Vagina (tissue), 2 donors: ENCODE measurements at regions not wholly inside any gene's neighbourhood (a gene's known extent, or its start where the extent isn't known, plus 50 kb on each side); places are given as distances from the start of the nearest gene placed in this dataset.

ENCODE experiments used
- POLR2A ChIP-seq, 2 donors: fragments of 450-650 bp; IDR thresholded peaks; one replicate each; pipeline ENCODE4 v1.6.1; 2017; ENCODE audit warnings: antibody characterized with exemption in 2 of 2, mild to moderate bottlenecking in 2 of 2, moderate library complexity in 2 of 2
- POLR2AphosphoS5 ChIP-seq, 2 donors: sonication (generic); formaldehyde crosslinking; IDR thresholded peaks; one replicate each; pipeline ENCODE4 v1.9.0; 2017; ENCODE audit warnings: antibody characterized with exemption in 2 of 2, mild to moderate bottlenecking in 2 of 2, low read depth in 1 of 2; ENCODE audit not compliant: insufficient read depth in 1 of 2
- TF ChIP-seq, protein P1 (sequence below), 3 experiments: fragments of 450-650 bp in 2 of 3; fragments of 200-600 bp in 1 of 3; sonication (generic) in 1 of 3; IDR thresholded peaks; one replicate each; pipeline ENCODE4 v1.5.1; 2017 to 2019; ENCODE audit warnings: antibody characterized with exemption in 3 of 3, mild to moderate bottlenecking in 2 of 3, moderate library complexity in 2 of 3

DNA sequence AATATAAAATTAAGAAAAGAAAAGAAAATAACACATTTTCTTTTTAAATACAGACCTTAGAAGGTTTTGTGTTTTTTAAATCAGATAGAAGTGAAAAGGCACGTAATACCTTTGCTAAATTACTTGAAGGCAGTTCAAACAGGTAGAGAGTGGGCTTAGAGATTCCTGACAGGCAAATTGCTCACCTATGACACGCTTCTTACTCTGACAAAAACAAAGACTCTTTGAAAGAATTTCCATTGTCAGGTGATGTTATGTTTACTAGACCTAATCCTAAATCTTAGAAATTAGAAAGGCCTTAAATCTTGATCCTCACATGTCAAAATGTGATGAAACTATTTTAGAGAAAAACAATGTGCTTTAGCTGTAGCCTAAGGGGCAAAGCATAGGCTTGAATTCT lies 522.9 kb downstream of the SOX11 start:
- TF ChIP-seq POLR2A (IDR thresholded peaks at IDR 0.05), result no peak
- TF ChIP-seq, protein P1, sequence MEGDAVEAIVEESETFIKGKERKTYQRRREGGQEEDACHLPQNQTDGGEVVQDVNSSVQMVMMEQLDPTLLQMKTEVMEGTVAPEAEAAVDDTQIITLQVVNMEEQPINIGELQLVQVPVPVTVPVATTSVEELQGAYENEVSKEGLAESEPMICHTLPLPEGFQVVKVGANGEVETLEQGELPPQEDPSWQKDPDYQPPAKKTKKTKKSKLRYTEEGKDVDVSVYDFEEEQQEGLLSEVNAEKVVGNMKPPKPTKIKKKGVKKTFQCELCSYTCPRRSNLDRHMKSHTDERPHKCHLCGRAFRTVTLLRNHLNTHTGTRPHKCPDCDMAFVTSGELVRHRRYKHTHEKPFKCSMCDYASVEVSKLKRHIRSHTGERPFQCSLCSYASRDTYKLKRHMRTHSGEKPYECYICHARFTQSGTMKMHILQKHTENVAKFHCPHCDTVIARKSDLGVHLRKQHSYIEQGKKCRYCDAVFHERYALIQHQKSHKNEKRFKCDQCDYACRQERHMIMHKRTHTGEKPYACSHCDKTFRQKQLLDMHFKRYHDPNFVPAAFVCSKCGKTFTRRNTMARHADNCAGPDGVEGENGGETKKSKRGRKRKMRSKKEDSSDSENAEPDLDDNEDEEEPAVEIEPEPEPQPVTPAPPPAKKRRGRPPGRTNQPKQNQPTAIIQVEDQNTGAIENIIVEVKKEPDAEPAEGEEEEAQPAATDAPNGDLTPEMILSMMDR (IDR thresholded peaks at IDR 0.05), result no peak
- no peak for TF ChIP-seq POLR2AphosphoS5 (IDR thresholded peaks at IDR 0.05; ENCODE audit: insufficient read depth in 1 of 2, low read depth in 1 of 2)
